Panc1 (cell line): ENCODE measurements at regions not wholly inside any gene's neighbourhood (a gene's known extent, or its start where the extent isn't known, plus 50 kb on each side); places are given as distances from the start of the nearest gene placed in this dataset.

Experiments
- ATAC-seq: fragments of 200-7000 bp; cut with Tn5 transposase; 2 replicates; pipeline ENCODE4 v1.9.1; 2020; ENCODE audit warnings: mild to moderate bottlenecking, moderate library complexity
- BruUV-seq: library from RNA; stranded (reverse); fragments of 400-500 nt; replicated peaks from 2 replicates; lab custom pipeline; 2021; lab: Mats Ljungman, UMichigan
- CTCF ChIA-PET: fragments of 300-600 bp; sonication (Branson Sonifier 250); formaldehyde crosslinking; loops from one replicate; lab custom pipeline; 2022; ENCODE audit warnings: antibody characterized with exemption; lab: Charles Lee
- POLR2A ChIA-PET: fragments of 300-600 bp; sonication (Branson Sonifier 250); formaldehyde crosslinking; loops from one replicate; lab custom pipeline; 2022; ENCODE audit warnings: antibody characterized with exemption; lab: Charles Lee
- DNase-seq: peaks from one replicate; pipeline ENCODE4 v3.0.0-alpha.2; 2010; ENCODE audit warnings: low read depth, low spot score
- H3K27ac ChIP-seq: 2 replicates; pipeline ENCODE4 v1.5.1; 2011; ENCODE audit warnings: mild to moderate bottlenecking, low read length, inconsistent platforms
- H3K27me3 ChIP-seq: fragments of 200-500 bp; sonication (Bioruptor generic); 2 replicates; pipeline ENCODE4 v1.6.0; 2014; ENCODE audit warnings: low read length, inconsistent platforms; ENCODE audit not compliant: control insufficient read depth, insufficient read depth
- H3K36me3 ChIP-seq: fragments of 200-500 bp; sonication (Bioruptor generic); 2 replicates; pipeline ENCODE4 v1.5.1; 2014; ENCODE audit warnings: inconsistent platforms, mild to moderate bottlenecking, low read length, moderate library complexity; ENCODE audit not compliant: control insufficient read depth, insufficient read depth
- H3K4me1 ChIP-seq: 2 replicates; pipeline ENCODE4 v1.5.1; 2011; ENCODE audit warnings: inconsistent platforms, mild to moderate bottlenecking, low read length, moderate library complexity; ENCODE audit not compliant: control insufficient read depth, insufficient read depth
- H3K4me3 ChIP-seq, 2 experiments: 2 replicates each; pipeline ENCODE4 v1.5.1; 2011 to 2012; ENCODE audit warnings: low read depth in 2 of 2, low read length in 2 of 2, mild to moderate bottlenecking in 2 of 2, inconsistent platforms in 1 of 2, moderate library complexity in 1 of 2
- H3K9me3 ChIP-seq: fragments of 200-500 bp; sonication (Bioruptor generic); 2 replicates; pipeline ENCODE4 v1.5.1; 2014; ENCODE audit warnings: low read depth, mild to moderate bottlenecking, inconsistent platforms, low read length, moderate library complexity; ENCODE audit not compliant: control insufficient read depth, insufficient read depth
- CTCF ChIP-seq: fragments of 450-650 bp; IDR thresholded peaks from 2 replicates; pipeline ENCODE4 v1.5.1; 2017; ENCODE audit warnings: mild to moderate bottlenecking
- POLR2AphosphoS5 ChIP-seq: IDR thresholded peaks from 2 replicates; pipeline ENCODE4 v1.6.1; 2012; ENCODE audit warnings: mild to moderate bottlenecking, low read depth, low read length, moderate library complexity
- REST ChIP-seq, 2 experiments: IDR thresholded peaks; 2 replicates each; pipeline ENCODE4 v1.6.1; 2011 to 2012; ENCODE audit warnings: low read depth in 2 of 2, control low read depth in 1 of 2, low read length in 1 of 2, mild to moderate bottlenecking in 1 of 2, moderate library complexity in 1 of 2; ENCODE audit not compliant: insufficient read depth in 1 of 2
- SIN3A ChIP-seq: IDR thresholded peaks from 2 replicates; pipeline ENCODE4 v1.6.1; 2012; ENCODE audit warnings: low read depth, mild to moderate bottlenecking, low read length, moderate library complexity, borderline replicate concordance; ENCODE audit not compliant: insufficient read depth
- TCF7L2 ChIP-seq: IDR thresholded peaks from 2 replicates; pipeline ENCODE4 v1.6.1; 2011; ENCODE audit warnings: mild to moderate bottlenecking, low read depth, low read length, inconsistent platforms
- in situ Hi-C: cut with HindIII; loops from 2 replicates; pipeline ENCODE4 v1.10.0; 2016; ENCODE audit warnings: low sequenced_read_pairs, low pct_unique_long_range_greater_than_20kb
- intact Hi-C: fragments of 100-400 bp; cut with micrococcal nuclease; formaldehyde crosslinking; loops from one replicate; pipeline ENCODE4 v1.10.0; 2022; ENCODE audit not compliant: unreplicated experiment

- no peaks in the 10 kb centered on the region for H3K4me1 ChIP-seq
- intact Hi-C loops: no loop called here
- no peaks in the 10 kb centered on the region for H3K36me3 ChIP-seq
- no peaks in the 10 kb centered on the region for H3K27me3 ChIP-seq
- TF ChIP-seq SIN3A (no peak), TCF7L2 (no peak), CTCF (no peak), POLR2AphosphoS5 (no peak), REST (IDR thresholded peaks at IDR 0.05; ENCODE audit: insufficient read depth in 1 of 2, low read depth in 2 of 2, low read length in 1 of 2) (no peak)
- H3K4me3 ChIP-seq: no peak overlapping the region
- POLR2A ChIA-PET: no interaction called here
- H3K27ac ChIP-seq: no peak overlapping the region
- CTCF ChIA-PET: no interaction called here
- BruUV-seq: no TSS peak
- ATAC-seq (no peak), DNase-seq (no peak)
- in situ Hi-C loops: no loop called here
- H3K9me3 ChIP-seq: no peaks in the 10 kb centered on the region
These were observed 159.4 kb downstream of the HS3ST3A1 start for GRCh38 chr17:13442361-13442760.

DNA sequence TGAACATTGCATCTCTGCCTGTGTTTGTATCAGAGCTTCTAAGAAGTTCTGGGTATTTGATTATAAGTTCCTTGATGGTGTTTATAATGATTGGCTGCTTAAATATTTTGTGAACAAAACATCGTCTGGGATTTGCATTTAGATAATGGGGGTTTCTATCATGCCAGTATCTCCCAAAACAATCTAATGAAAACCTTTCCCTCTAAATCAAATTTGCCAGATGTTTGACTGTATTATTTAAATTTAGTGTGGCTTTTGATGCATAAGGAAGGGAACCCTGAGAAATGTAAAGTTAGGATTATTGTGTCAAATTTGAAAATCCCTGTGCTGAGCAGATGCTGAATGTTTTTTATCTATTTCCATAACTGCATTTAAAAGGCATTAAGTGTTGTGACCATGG, 159.9 kb downstream of the HS3ST3A1 start:
- in situ Hi-C loops: no loop called here
- H3K4me1 ChIP-seq: no peaks in the 10 kb centered on the region
- H3K27me3 ChIP-seq: no peaks in the 10 kb centered on the region
- ChIA-PET CTCF (no interaction called here), POLR2A (no interaction called here)
- DNase-seq: no peak
- no peaks in the 10 kb centered on the region for H3K36me3 ChIP-seq
- no peak for ATAC-seq
- TF ChIP-seq POLR2AphosphoS5: no peak
- TF ChIP-seq REST (IDR thresholded peaks at IDR 0.05; ENCODE audit: insufficient read depth in 1 of 2, low read depth in 2 of 2, low read length in 1 of 2): no peak
- TF ChIP-seq CTCF: no peak
- TF ChIP-seq SIN3A: no peak
- TF ChIP-seq TCF7L2: no peak
- H3K9me3 ChIP-seq: no peaks in the 10 kb centered on the region
- H3K4me3 ChIP-seq: no peak overlapping the region
- BruUV-seq: no TSS peak
- intact Hi-C loops: no loop called here
- H3K27ac ChIP-seq: no peak overlapping the region
